Neural progenitor cell (in vitro differentiated cells): ENCODE measurements at regions not wholly inside any gene's neighbourhood (a gene's known extent, or its start where the extent isn't known, plus 50 kb on each side); places are given as distances from the start of the nearest gene placed in this dataset.

ENCODE experiments used
- CTCF ChIP-seq: fragments of 200-600 bp; sonication (generic); IDR thresholded peaks from 2 replicates; pipeline ENCODE4 v1.5.1; 2017; ENCODE audit warnings: antibody characterized with exemption, mild to moderate bottlenecking
- EZH2 ChIP-seq: fragments of 200-600 bp; sonication (generic); IDR thresholded peaks from 2 replicates; pipeline ENCODE4 v1.6.1; 2017; ENCODE audit warnings: antibody characterized with exemption, mild to moderate bottlenecking, moderate library complexity
- EZH2phosphoT487 ChIP-seq: fragments of 200-600 bp; sonication (generic); IDR thresholded peaks from 2 replicates; pipeline ENCODE4 v1.6.1; 2017; ENCODE audit warnings: antibody characterized with exemption

DNA sequence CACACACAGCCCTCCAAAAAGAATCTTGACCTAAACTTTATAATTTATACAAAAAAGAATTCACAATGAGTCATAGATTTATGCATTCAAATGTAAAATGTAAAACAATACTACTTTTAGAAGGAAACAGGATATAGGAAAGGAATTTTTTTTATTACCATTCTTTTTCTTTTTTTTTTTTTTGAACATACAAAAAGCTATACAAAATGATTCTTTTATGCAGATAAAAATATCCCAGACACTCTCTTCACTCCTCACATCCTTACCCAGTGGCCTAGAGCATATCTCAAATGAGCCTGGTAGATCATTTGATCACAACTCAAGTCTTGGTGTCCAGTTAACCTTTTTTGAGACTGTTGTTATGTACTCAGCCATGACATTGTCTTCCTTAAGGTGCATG, 307.3 kb upstream of the KLF3 start:
- no peak for TF ChIP-seq CTCF
- no peak for TF ChIP-seq EZH2
- TF ChIP-seq EZH2phosphoT487 = no peak
